GM12878 (cell line): ENCODE measurements at regions not wholly inside any gene's neighbourhood (a gene's known extent, or its start where the extent isn't known, plus 50 kb on each side); places are given as distances from the start of the nearest gene placed in this dataset.

ENCODE experiments used
- ATAC-seq: fragments of 200-7000 bp; cut with Tn5 transposase; 3 replicates; pipeline ENCODE4 v1.9.1; 2020; ENCODE audit warnings: mild to moderate bottlenecking, moderate library complexity
- BruUV-seq: library from RNA; stranded (reverse); fragments of 400-500 nt; replicated peaks from 2 replicates; lab custom pipeline; 2021; lab: Mats Ljungman, UMichigan
- CTCF ChIA-PET: fragments of 300-600 bp; sonication (Branson Sonifier 250); formaldehyde crosslinking; extraction: SDS; loops from one replicate; lab custom pipeline; 2021; ENCODE audit warnings: inconsistent platforms; lab: Yijun Ruan, JAX
- POLR2A ChIA-PET: fragments of 350-600 bp; formaldehyde crosslinking; extraction: SDS; loops from one replicate; lab custom pipeline; 2021; ENCODE audit warnings: inconsistent platforms; lab: Charles Lee
- RAD21 ChIA-PET: fragments of 300-600 bp; sonication (Branson Sonifier 250); formaldehyde crosslinking; loops from one replicate; lab custom pipeline; 2023; ENCODE audit warnings: antibody characterized with exemption; ENCODE audit not compliant: unreplicated experiment; lab: Charles Lee
- SMC1A ChIA-PET: fragments of 300-600 bp; sonication (Branson Sonifier 250); formaldehyde crosslinking; loops from one replicate; lab custom pipeline; 2023; ENCODE audit not compliant: unreplicated experiment, uncharacterized antibody; lab: Charles Lee
- DNase-seq: peaks from one replicate; pipeline ENCODE4 v3.0.0-alpha.2; 2011; ENCODE audit warnings: low read depth, low spot score
- FAIRE-seq: peaks from 3 replicates; lab custom pipeline; 2011; peaks lifted over from hg19 to GRCh38; lab: Jason Lieb, UNC
- H2AFZ ChIP-seq: 2 replicates; pipeline ENCODE4 v1.6.0; 2011; ENCODE audit warnings: low read depth, low read length, control low read depth; ENCODE audit not compliant: control insufficient read depth
- H3K27ac ChIP-seq: 2 replicates; pipeline ENCODE4 v1.5.1; 2011; ENCODE audit warnings: control low read depth; ENCODE audit not compliant: control insufficient read depth, insufficient read depth
- H3K27me3 ChIP-seq, 2 experiments: replicated peaks in 1 of 2; 2 replicates each; pipeline versions ENCODE4 v1.6.0 to v1.6.1; 2011; ENCODE audit warnings: low read length in 1 of 2; ENCODE audit not compliant: control insufficient read depth in 2 of 2, insufficient read depth in 2 of 2
- H3K36me3 ChIP-seq, 2 experiments: 2 replicates each; pipeline ENCODE4 v1.5.1; 2011; ENCODE audit warnings: low read length in 1 of 2; ENCODE audit not compliant: control insufficient read depth in 2 of 2, insufficient read depth in 2 of 2
- H3K4me1 ChIP-seq: 2 replicates; pipeline ENCODE4 v1.6.1; 2011; ENCODE audit warnings: mild to moderate bottlenecking, low read length, moderate library complexity, mixed read lengths; ENCODE audit not compliant: control insufficient read depth, insufficient read depth
- H3K4me2 ChIP-seq: 2 replicates; pipeline ENCODE4 v1.6.0; 2011; ENCODE audit warnings: control low read depth; ENCODE audit not compliant: control insufficient read depth, insufficient read depth
- H3K4me3 ChIP-seq: fragments of 200-600 bp; sonication (generic); 2 replicates; pipeline ENCODE4 v1.5.1; 2016
- H3K79me2 ChIP-seq: 2 replicates; pipeline ENCODE4 v1.6.0; 2011; ENCODE audit warnings: low read length; ENCODE audit not compliant: control insufficient read depth, insufficient read depth
- H3K9ac ChIP-seq: 2 replicates; pipeline ENCODE4 v1.8.0; 2011; ENCODE audit warnings: low read length, control low read depth, mixed read lengths; ENCODE audit not compliant: control insufficient read depth, insufficient read depth
- H3K9me3 ChIP-seq: replicated peaks from 3 replicates; pipeline ENCODE4 v1.5.1; 2011; ENCODE audit warnings: mild to moderate bottlenecking, low read length; ENCODE audit not compliant: control insufficient read depth, insufficient read depth
- H4K20me1 ChIP-seq: 2 replicates; pipeline ENCODE4 v1.6.0; 2011; ENCODE audit not compliant: control insufficient read depth, insufficient read depth
- CHD4 ChIP-seq: fragments of 200-600 bp; sonication (generic); IDR thresholded peaks from 2 replicates; pipeline ENCODE4 v1.6.1; 2016; ENCODE audit warnings: mild to moderate bottlenecking
- ETV6 ChIP-seq, 2 experiments: fragments of 450-650 bp in 1 of 2; IDR thresholded peaks in 1 of 2; conservative IDR thresholded peaks in 1 of 2; 2 replicates each; pipeline ENCODE4 v1.6.1; 2014; ENCODE audit warnings: antibody characterized with exemption in 1 of 2, borderline replicate concordance in 1 of 2, low read depth in 1 of 2, mild to moderate bottlenecking in 1 of 2, moderate library complexity in 1 of 2
- EZH2 ChIP-seq: IDR thresholded peaks from 2 replicates; pipeline ENCODE4 v1.6.1; 2012; ENCODE audit warnings: low read depth, mild to moderate bottlenecking, control low read depth, inconsistent platforms, low read length, borderline replicate concordance; ENCODE audit not compliant: control insufficient read depth
- LARP7 ChIP-seq: fragments of 450-650 bp; IDR thresholded peaks from 2 replicates; pipeline ENCODE4 v1.6.1; 2017; ENCODE audit warnings: mild to moderate bottlenecking
- POLR2A ChIP-seq: IDR thresholded peaks from 2 replicates; pipeline ENCODE4 v1.6.1; 2011; ENCODE audit warnings: low read depth, mild to moderate bottlenecking, low read length
- SMARCA5 ChIP-seq: fragments of 450-650 bp; IDR thresholded peaks from 2 replicates; pipeline ENCODE4 v1.6.1; 2017; ENCODE audit warnings: mild to moderate bottlenecking
- SREBF2 ChIP-seq: IDR thresholded peaks from 2 replicates; pipeline ENCODE4 v1.6.1; 2012; ENCODE audit warnings: mild to moderate bottlenecking, low read length
- TCF3 ChIP-seq: IDR thresholded peaks from 2 replicates; pipeline ENCODE4 v1.6.1; 2012; ENCODE audit warnings: low read depth, mild to moderate bottlenecking, low read length, borderline replicate concordance; ENCODE audit not compliant: insufficient read depth
- in situ Hi-C: fragments of 300-500 bp; cut with MboI; formaldehyde crosslinking; loops from 9 replicates; pipeline ENCODE4 v1.14.3; 2018; ENCODE audit warnings: mixed read lengths
- intact Hi-C: fragments of 100-400 bp; cut with micrococcal nuclease; formaldehyde crosslinking; loops from one replicate; pipeline ENCODE4 v1.14.2; 2022; ENCODE audit not compliant: unreplicated experiment
- TF ChIP-seq, protein P1 (sequence below): fragments of 450-650 bp; IDR thresholded peaks from 2 replicates; pipeline ENCODE4 v1.6.1; 2016; ENCODE audit warnings: mild to moderate bottlenecking, moderate library complexity, borderline replicate concordance

- TF ChIP-seq, protein P1, sequence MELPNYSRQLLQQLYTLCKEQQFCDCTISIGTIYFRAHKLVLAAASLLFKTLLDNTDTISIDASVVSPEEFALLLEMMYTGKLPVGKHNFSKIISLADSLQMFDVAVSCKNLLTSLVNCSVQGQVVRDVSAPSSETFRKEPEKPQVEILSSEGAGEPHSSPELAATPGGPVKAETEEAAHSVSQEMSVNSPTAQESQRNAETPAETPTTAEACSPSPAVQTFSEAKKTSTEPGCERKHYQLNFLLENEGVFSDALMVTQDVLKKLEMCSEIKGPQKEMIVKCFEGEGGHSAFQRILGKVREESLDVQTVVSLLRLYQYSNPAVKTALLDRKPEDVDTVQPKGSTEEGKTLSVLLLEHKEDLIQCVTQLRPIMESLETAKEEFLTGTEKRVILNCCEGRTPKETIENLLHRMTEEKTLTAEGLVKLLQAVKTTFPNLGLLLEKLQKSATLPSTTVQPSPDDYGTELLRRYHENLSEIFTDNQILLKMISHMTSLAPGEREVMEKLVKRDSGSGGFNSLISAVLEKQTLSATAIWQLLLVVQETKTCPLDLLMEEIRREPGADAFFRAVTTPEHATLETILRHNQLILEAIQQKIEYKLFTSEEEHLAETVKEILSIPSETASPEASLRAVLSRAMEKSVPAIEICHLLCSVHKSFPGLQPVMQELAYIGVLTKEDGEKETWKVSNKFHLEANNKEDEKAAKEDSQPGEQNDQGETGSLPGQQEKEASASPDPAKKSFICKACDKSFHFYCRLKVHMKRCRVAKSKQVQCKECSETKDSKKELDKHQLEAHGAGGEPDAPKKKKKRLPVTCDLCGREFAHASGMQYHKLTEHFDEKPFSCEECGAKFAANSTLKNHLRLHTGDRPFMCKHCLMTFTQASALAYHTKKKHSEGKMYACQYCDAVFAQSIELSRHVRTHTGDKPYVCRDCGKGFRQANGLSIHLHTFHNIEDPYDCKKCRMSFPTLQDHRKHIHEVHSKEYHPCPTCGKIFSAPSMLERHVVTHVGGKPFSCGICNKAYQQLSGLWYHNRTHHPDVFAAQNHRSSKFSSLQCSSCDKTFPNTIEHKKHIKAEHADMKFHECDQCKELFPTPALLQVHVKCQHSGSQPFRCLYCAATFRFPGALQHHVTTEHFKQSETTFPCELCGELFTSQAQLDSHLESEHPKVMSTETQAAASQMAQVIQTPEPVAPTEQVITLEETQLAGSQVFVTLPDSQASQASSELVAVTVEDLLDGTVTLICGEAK = no peak
- TF ChIP-seq ETV6 (conservative IDR thresholded peaks at IDR 0.05 in 1 of 2, IDR thresholded peaks at IDR 0.05 in 1 of 2; ENCODE audit: borderline replicate concordance in 1 of 2, low read depth in 1 of 2) = no peak
- no peak for TF ChIP-seq CHD4
Measured at GRCh38 chr6:149196091-149196490, 121.4 kb upstream of the TAB2 start (continued).

DNA sequence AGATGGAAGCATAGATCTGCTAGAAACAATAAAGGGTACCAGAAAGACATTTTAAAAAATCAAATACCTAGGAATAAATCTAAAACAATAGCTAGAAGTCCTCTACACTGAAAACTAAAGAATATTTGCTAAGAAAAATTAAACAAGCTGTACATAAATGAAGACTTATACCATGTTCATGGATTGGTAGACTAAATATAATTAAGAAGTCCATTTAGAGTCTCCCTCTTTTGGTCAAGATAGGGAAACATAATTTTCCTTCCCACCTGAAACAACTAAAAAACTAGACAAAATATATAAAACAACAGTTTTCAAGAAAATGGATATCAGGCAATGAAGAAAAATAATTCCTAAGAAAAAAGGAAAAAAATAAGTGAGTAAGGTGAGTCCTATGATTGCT is 120.0 kb upstream of the TAB2 start:
- POLR2A ChIA-PET = no interaction called here

More for the DNA sequence above, 120.0 kb upstream of the TAB2 start:
- SMC1A ChIA-PET = interaction anchor here (0.9 to 7.2 kb wide), 6 partner anchors 15 to 112 kb away, joined by 3 to 116 read pairs (median 5); no protein-coding TSS in a partner anchor
- H3K4me3 ChIP-seq = no peak overlapping the region
- H3K36me3 ChIP-seq = no peaks in the 10 kb centered on the region
- TF ChIP-seq EZH2 (no peak), SREBF2 (no peak), POLR2A (no peak), TCF3 (no peak), LARP7 (no peak), SMARCA5 (no peak)
- TF ChIP-seq, all 136 proteins: peak for 0
- Histone ChIP-seq H3K4me1 (peaks cover 5% of the 10 kb centered on the region), H4K20me1 (no peaks in the 10 kb centered on the region), H3K9me3 (no peaks in the 10 kb centered on the region), H2AFZ (no peak overlapping the region), H3K9ac (no peak overlapping the region), H3K27me3 (no peaks in the 10 kb centered on the region), H3K27ac (no peak overlapping the region), H3K4me2 (no peak overlapping the region), H3K79me2 (no peaks in the 10 kb centered on the region)
- ChIA-PET RAD21 (interaction anchor here (1.2 to 2.6 kb wide), 4 partner anchors 8 to 234 kb away, joined by 3 to 7 read pairs (median 5); no protein-coding TSS in a partner anchor), CTCF (interaction anchor here (1.0 to 5.6 kb wide), 3 partner anchors 22 to 236 kb away, joined by 3 to 40 read pairs (median 3); no protein-coding TSS in a partner anchor)
- FAIRE-seq (no peak), ATAC-seq (no peak), DNase-seq (no peak)
- in situ Hi-C loops (no loop called here), intact Hi-C loops (no loop called here)
- no TSS peak for BruUV-seq
